Keratinocyte (primary cell): ENCODE measurements at regions not wholly inside any gene's neighbourhood (a gene's known extent, or its start where the extent isn't known, plus 50 kb on each side); places are given as distances from the start of the nearest gene placed in this dataset.

ENCODE experiments used
- DNase-seq: peaks from one replicate; pipeline ENCODE4 v3.0.0-alpha.2; 2011; ENCODE audit warnings: low read depth, missing footprints, low spot score
- FAIRE-seq: peaks from 2 replicates; lab custom pipeline; 2011; peaks lifted over from hg19 to GRCh38; lab: Jason Lieb, UNC
- H2AFZ ChIP-seq: 2 replicates; pipeline ENCODE4 v1.6.0; 2012; ENCODE audit warnings: low read length, control low read depth, inconsistent platforms; ENCODE audit not compliant: control insufficient read depth
- H3K27ac ChIP-seq: 2 replicates; pipeline ENCODE4 v1.5.1; 2011; ENCODE audit warnings: low read length; ENCODE audit not compliant: control insufficient read depth, insufficient read depth
- H3K27me3 ChIP-seq: 3 replicates; pipeline ENCODE4 v1.6.0; 2011; ENCODE audit warnings: low read length; ENCODE audit not compliant: control insufficient read depth, insufficient read depth; ENCODE audit errors: extremely low read depth
- H3K36me3 ChIP-seq, 2 experiments: 2 replicates in 1 of 2; 3 replicates in 1 of 2; pipeline ENCODE4 v1.5.1; 2011; ENCODE audit warnings: low read length in 2 of 2, mild to moderate bottlenecking in 1 of 2; ENCODE audit not compliant: control insufficient read depth in 2 of 2, insufficient read depth in 2 of 2; ENCODE audit errors: extremely low read depth in 1 of 2
- H3K4me1 ChIP-seq: 3 replicates; pipeline ENCODE4 v1.5.1; 2011; ENCODE audit warnings: low read length; ENCODE audit not compliant: control insufficient read depth, insufficient read depth; ENCODE audit errors: extremely low read depth
- H3K4me2 ChIP-seq: 3 replicates; pipeline ENCODE4 v1.6.0; 2011; ENCODE audit warnings: low read depth, low read length; ENCODE audit not compliant: control insufficient read depth, insufficient read depth; ENCODE audit errors: extremely low read depth
- H3K4me3 ChIP-seq, 3 experiments: fragments of 200-600 bp in 1 of 3; sonication (generic) in 1 of 3; 2 replicates in 2 of 3; 3 replicates in 1 of 3; pipeline ENCODE4 v1.5.1; 2011 to 2016; ENCODE audit warnings: low read length in 3 of 3, mild to moderate bottlenecking in 3 of 3, control low read depth in 2 of 3, inconsistent platforms in 1 of 3, low read depth in 1 of 3, mixed read lengths in 1 of 3, mixed run types in 1 of 3, moderate library complexity in 1 of 3; ENCODE audit not compliant: control insufficient read depth in 2 of 3, insufficient read depth in 2 of 3; ENCODE audit errors: extremely low read depth in 1 of 3
- H3K79me2 ChIP-seq: 2 replicates; pipeline ENCODE4 v1.6.0; 2012; ENCODE audit warnings: low read length; ENCODE audit not compliant: control insufficient read depth, insufficient read depth
- H3K9ac ChIP-seq: 3 replicates; pipeline ENCODE4 v1.6.0; 2011; ENCODE audit warnings: low read length; ENCODE audit not compliant: control insufficient read depth, insufficient read depth; ENCODE audit errors: extremely low read depth
- H3K9me1 ChIP-seq: 3 replicates; pipeline ENCODE4 v1.6.0; 2011; ENCODE audit warnings: low read length; ENCODE audit not compliant: control insufficient read depth, insufficient read depth; ENCODE audit errors: extremely low read depth
- H3K9me3 ChIP-seq: 2 replicates; pipeline ENCODE4 v1.5.1; 2012; ENCODE audit warnings: low read depth, low read length; ENCODE audit not compliant: control insufficient read depth
- H4K20me1 ChIP-seq: 3 replicates; pipeline ENCODE4 v1.6.0; 2011; ENCODE audit warnings: low read length; ENCODE audit not compliant: control insufficient read depth, insufficient read depth; ENCODE audit errors: extremely low read depth
- EZH2 ChIP-seq: IDR thresholded peaks from one replicate; pipeline ENCODE4 v1.6.1; 2012; ENCODE audit warnings: inconsistent platforms, mild to moderate bottlenecking, low read length, moderate library complexity
- dilution Hi-C: fragments of 300-500 bp; cut with MboI; formaldehyde crosslinking; loops from one replicate; pipeline ENCODE4 v1.7.0; 2020; ENCODE audit warnings: low sequenced_read_pairs; ENCODE audit not compliant: extremely low pct_ligation_motif_present
- TF ChIP-seq, protein P1 (sequence below), 3 experiments: IDR thresholded peaks in 1 of 3; conservative IDR thresholded peaks in 1 of 3; optimal IDR thresholded peaks in 1 of 3; 2 replicates in 2 of 3; 3 replicates in 1 of 3; pipeline versions ENCODE3 to v1.5.1; 2011; ENCODE audit warnings: low read length in 3 of 3, mild to moderate bottlenecking in 3 of 3, moderate library complexity in 2 of 3, control low read depth in 1 of 3, inconsistent platforms in 1 of 3; ENCODE audit not compliant: insufficient read depth in 2 of 3; ENCODE audit errors: extremely low read depth in 1 of 3

GRCh38 chr11:116329354-116330090 lies 443.3 kb downstream of the BUD13 start:
- peaks cover 16% of the 10 kb centered on the region for H3K4me1 ChIP-seq
- no peak overlapping the region for H3K4me3 ChIP-seq
- TF ChIP-seq, protein P1, sequence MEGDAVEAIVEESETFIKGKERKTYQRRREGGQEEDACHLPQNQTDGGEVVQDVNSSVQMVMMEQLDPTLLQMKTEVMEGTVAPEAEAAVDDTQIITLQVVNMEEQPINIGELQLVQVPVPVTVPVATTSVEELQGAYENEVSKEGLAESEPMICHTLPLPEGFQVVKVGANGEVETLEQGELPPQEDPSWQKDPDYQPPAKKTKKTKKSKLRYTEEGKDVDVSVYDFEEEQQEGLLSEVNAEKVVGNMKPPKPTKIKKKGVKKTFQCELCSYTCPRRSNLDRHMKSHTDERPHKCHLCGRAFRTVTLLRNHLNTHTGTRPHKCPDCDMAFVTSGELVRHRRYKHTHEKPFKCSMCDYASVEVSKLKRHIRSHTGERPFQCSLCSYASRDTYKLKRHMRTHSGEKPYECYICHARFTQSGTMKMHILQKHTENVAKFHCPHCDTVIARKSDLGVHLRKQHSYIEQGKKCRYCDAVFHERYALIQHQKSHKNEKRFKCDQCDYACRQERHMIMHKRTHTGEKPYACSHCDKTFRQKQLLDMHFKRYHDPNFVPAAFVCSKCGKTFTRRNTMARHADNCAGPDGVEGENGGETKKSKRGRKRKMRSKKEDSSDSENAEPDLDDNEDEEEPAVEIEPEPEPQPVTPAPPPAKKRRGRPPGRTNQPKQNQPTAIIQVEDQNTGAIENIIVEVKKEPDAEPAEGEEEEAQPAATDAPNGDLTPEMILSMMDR (optimal IDR thresholded peaks at IDR 0.05 in 1 of 3, IDR thresholded peaks at IDR 0.05 in 1 of 3, conservative IDR thresholded peaks at IDR 0.05 in 1 of 3; ENCODE audit: extremely low read depth in 1 of 3, insufficient read depth in 2 of 3, low read length in 3 of 3) = no peak
- no peak for TF ChIP-seq EZH2
- FAIRE-seq (no peak), DNase-seq (no peak)
- no peak overlapping the region for H3K27ac ChIP-seq
- no peaks in the 10 kb centered on the region for H4K20me1 ChIP-seq
- H2AFZ ChIP-seq = no peak overlapping the region
- no peak overlapping the region for H3K4me2 ChIP-seq
- no peak overlapping the region for H3K9ac ChIP-seq
- no peaks in the 10 kb centered on the region for H3K79me2 ChIP-seq
- H3K9me3 ChIP-seq = no peaks in the 10 kb centered on the region
- peaks cover 3% of the 10 kb centered on the region for H3K27me3 ChIP-seq
- dilution Hi-C loops = no loop called here
- H3K9me1 ChIP-seq = no peaks in the 10 kb centered on the region
- H3K36me3 ChIP-seq = no peaks in the 10 kb centered on the region

GRCh38 chr11:116328851-116329250 lies 443.9 kb downstream of the BUD13 start:
- TF ChIP-seq EZH2 = no peak
- TF ChIP-seq, protein P1 (optimal IDR thresholded peaks at IDR 0.05 in 1 of 3, IDR thresholded peaks at IDR 0.05 in 1 of 3, conservative IDR thresholded peaks at IDR 0.05 in 1 of 3; ENCODE audit: extremely low read depth in 1 of 3, insufficient read depth in 2 of 3, low read length in 3 of 3) = no peak
- FAIRE-seq (no peak), DNase-seq (no peak)
- Histone ChIP-seq H3K79me2 (no peaks in the 10 kb centered on the region), H3K4me2 (no peak overlapping the region), H4K20me1 (no peaks in the 10 kb centered on the region), H2AFZ (no peak overlapping the region), H3K4me1 (peaks cover 11% of the 10 kb centered on the region), H3K36me3 (no peaks in the 10 kb centered on the region), H3K4me3 (no peak overlapping the region), H3K9me3 (no peaks in the 10 kb centered on the region), H3K27me3 (peaks cover 3% of the 10 kb centered on the region), H3K27ac (no peak overlapping the region), H3K9me1 (no peaks in the 10 kb centered on the region), H3K9ac (no peak overlapping the region)
- dilution Hi-C loops = no loop called here
